ENCODE measurements at regions not wholly inside any gene's neighbourhood (a gene's known extent, or its start where the extent isn't known, plus 50 kb on each side); places are given as distances from the start of the nearest gene placed in this dataset.

- TF ChIP-seq CTCF (conservative IDR thresholded peaks at IDR 0.05 in 1 of 2, IDR thresholded peaks at IDR 0.05 in 1 of 2; ENCODE audit: extremely low read depth in 1 of 2, insufficient read depth in 1 of 2, low read depth in 1 of 2, low read length in 2 of 2) (no peak), EZH2 (IDR thresholded peaks at IDR 0.05; ENCODE audit: borderline replicate concordance, low read length) (no peak)
Measured at GRCh38 chr5:148922606-148923005, 96.2 kb downstream of the ADRB2 start.

Measured in mammary epithelial cell (primary cell).